GM04504 (cell line): ENCODE measurements at regions not wholly inside any gene's neighbourhood (a gene's known extent, or its start where the extent isn't known, plus 50 kb on each side); places are given as distances from the start of the nearest gene placed in this dataset.
A peak's percentile ranks its signal among the peaks of the same experiment; 100 is the strongest.

ENCODE experiments used
- DNase-seq: peaks from one replicate; pipeline ENCODE4 v3.0.0-alpha.2; 2012; ENCODE audit warnings: low read depth

DNA sequence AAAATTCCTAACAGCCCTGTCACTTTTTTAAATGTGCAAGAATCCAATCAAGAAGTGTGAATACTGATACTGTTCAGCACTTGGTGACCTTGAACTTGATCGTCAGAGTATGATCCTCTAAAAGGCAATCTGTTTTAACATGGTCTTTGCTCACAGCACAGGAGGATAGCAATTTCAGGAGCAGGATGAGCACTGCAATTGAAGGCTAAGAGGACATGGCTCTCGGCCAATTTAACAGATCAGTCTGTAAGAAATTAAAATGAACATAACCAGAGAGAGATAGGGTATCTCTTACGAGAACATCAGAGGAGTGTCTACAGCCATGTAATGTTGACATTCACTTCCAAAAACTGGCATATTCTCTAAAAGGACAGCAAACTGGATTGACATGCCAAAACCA is 243.1 kb downstream of the LTN1 start:
- DNase-seq, result no peak

DNA sequence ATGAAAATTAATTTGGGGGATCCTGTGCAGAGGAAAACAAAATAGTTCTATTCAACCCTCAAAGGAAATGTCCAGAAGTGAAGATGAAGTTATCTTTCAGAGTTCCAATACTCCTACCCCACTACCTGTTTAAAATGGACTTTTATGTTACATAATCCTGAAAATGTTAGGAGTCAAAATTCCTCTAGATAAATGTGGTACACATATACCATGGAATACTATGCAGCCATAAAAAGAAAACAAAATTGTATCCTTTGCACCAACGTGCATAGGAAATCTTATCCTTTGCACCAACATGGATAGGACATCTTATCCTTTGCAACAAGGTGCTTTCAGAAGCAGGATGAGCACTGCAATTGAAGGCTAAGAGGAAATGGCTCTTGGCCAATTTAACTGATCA is 245.2 kb downstream of the LTN1 start:
- no peak for DNase-seq

- no peak for DNase-seq
Observed at GRCh38 chr21:28746166-28746565, 246.5 kb downstream of the LTN1 start.

GRCh38 chr21:28745131-28746016 is 247.3 kb downstream of the LTN1 start:
- peak; percentile 60 for DNase-seq

GRCh38 chr21:28743723-28744122 is 249.0 kb downstream of the LTN1 start:
- DNase-seq, result no peak

GRCh38 chr21:28742527-28742926 is 250.2 kb downstream of the LTN1 start:
- no peak for DNase-seq

DNA sequence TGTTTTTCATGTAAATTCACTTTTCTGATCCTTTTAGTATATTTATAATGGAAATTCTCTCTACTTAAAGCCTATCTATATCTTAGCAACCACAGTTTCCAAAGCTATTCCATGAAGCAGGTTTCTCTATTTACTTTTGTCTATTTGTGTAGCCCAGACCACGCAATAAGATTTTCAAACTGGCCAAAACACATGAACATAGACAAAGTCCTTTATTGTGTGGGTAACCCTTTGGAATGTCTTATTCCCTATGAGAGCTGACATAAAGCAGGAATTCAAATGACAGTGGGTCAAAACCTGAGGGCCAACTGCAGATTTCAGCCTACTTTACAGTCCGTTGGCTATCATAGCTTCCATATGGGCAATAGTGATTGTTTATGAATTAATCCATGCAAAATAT is 252.6 kb downstream of the LTN1 start:
- DNase-seq, result no peak

DNA sequence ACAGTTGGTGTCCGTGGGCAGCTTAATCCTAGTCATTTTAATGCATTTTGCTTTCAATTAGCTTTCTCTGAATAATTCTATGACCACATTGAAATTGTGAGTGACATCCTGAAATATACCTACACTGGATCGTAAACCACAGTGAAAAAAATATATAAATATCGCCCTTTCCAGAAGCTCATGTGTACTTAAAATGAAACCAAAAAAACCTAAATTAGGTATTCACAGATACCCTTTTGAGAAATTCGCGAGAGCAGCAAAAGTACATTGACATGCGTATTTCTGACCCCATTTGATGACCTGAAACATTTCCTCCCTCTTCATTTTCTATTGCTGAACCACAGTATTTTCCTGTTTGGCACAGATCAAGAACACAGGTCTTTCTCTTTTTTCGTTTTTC is 253.8 kb downstream of the LTN1 start:
- DNase-seq, result no peak

DNA sequence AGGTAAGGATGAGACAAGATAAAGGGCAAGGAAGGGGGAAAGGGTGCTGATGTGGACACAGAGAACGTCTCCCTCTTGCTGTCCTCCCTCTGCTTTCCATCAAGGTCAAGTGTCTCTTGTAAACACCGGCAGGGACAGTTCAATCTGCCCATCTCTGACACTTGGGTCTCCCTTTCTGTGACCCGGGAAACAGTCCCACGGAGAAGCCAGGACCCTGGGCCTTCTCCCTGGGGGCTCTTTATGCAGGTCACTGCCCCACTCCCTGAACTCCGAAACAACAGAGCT is 254.3 kb downstream of the LTN1 start:
- DNase-seq, result no peak

GRCh38 chr21:28737674-28738419 is 254.8 kb downstream of the LTN1 start:
- DNase-seq, result no peak

DNA sequence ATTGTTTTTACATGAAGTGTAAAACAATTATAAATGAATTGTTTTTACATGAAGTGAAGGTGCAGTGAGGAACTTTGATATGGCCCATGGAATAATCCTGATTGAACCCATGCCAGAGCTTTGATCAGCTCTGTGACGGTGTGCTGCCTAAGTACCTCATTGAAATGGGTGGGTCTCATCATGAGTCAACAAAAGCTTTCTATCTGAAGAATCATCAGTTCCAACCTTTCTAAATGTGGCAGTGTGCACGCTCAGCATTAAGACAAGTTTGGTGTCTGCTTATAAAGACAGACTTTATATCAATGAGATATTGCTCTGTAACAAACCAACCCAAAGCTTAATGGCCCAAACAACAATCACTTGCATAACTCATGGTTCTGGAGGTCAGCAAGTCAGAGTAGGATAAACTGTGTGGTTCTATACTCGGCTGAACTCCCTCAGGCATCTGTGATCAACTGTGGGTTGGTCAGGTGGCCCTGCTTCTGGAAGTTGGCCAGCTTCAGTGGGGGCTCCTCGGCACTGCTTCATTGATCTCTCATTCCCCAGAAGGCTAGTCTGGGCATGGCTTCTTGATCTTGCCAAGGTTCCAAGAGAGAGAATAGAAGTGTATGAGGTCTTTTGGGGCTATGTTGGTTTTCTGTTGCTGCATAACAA is 258.0 kb downstream of the LTN1 start:
- no peak for DNase-seq

DNA sequence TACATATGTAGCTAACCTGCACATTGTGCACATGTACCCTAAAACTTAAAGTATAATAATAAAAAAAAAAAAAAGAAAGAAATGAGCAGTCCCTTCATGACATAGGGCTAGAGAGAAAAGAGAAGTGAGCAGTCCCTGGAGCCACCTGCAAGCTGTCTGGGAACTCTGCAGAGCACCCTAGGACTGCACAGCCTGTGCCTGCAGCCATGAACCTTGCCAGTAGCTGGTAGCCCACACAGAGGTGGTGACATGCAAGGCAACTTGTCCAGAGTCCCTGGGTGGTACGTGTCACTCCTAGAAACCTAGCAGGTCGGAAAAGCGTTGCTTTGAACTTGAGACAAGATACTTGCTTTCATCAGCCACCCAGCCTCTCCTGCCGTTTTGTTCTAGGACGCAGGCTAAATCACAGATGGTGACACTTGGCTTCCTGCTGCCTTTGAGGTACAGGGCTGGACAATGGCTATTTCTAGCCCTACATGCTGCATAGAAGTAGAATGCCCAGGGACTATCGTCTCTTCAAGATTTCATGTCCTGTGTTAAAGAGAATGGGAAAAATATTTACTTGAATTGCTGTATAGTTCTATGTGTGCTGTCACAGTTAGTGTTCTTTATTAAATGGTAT is 260.9 kb downstream of the LTN1 start:
- no peak for DNase-seq

DNA sequence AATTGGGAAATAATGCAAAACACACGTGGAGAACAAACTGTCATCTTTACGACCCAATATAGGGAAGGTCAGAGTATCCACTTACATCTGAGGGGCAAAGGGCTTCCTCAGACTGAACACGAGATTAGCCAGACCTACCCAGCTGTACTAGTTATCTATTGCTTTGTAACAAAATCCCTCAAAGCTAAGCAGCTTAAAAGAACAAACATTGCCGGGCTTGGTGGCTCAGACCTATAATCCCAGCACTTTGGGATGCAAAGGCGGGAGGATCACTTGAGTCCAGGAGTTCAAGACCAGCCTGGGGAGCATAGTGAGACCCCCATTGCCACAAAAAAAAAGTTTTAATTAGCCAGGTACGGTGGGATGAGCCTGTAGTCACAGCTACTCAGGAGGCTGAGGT is 262.8 kb downstream of the LTN1 start:
- DNase-seq, result no peak

GRCh38 chr21:28727809-28728208 is 264.9 kb downstream of the LTN1 start:
- DNase-seq, result no peak

DNA sequence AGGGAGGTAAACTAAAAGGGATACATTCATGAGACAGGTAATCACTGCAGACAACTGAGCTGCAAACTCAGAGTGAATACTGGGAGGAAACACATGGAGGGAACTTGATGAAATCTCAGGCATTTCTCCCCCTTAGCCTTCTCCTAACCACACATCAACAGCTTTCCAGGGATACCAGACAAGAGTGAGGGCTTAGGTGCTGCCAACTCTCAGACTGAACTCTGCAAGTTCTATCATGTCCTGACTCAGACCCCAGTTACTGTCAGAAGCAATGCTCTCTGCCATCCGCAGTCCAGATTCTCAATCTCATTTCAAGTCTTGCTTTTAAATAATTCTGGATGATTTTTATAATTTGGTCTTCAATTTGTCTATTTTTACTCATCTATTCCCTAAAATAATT is 267.3 kb downstream of the LTN1 start:
- DNase-seq, result no peak

GRCh38 chr21:28723646-28724045 is 269.0 kb downstream of the LTN1 start:
- no peak for DNase-seq

DNA sequence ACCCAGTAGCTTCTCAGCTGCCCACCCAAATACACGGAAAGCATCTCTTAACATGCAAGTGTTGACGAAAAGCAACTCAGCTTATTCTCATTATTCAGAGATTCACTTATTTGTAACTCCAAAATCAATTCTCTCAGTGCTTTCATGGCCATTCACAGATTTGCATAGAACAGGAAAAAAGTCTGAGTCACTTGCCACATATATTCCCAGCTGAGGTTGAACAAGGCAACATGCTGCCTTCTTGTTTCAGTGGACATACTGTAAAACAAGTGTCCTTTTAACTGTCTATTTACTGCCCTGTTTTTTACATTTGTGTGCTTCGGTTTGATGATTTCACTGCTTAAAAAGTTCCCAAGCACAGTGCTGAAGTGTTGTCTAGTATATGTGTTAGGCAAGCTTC is 273.0 kb downstream of the LTN1 start:
- no peak for DNase-seq

DNA sequence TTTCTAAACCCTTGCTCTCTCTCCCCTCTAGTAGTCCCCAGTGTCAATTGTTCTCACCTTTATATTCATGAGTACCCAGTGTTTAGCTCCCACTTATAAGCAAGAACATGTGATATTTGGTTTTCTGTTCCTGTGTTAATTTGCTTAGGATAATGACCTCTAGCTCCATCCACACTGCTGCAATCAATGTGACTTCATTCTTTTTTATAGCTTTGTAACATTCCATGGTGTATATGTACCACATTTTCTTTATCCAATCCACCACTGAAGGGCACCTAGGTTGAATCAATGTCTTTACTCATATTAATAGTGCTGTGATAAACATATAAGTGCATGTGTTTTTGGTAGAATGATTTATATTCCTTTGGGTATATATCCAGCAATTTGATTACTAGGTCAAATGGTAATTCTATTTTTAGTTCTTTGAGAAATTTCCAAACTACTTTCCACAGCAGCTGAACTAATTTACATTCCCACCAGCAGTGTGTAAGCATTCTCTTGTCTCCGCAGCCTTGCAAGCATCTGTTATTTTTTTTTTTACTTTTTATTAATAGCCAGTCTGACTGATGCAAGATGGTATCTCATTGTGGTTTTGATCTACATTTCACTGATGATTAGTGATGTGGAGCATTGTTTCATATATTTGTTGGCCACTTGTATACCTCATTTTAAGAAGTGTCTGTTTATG is 277.8 kb downstream of the LTN1 start:
- peak; percentile 63 for DNase-seq

- no peak for DNase-seq
Observed at GRCh38 chr21:28712411-28712810, 280.3 kb downstream of the LTN1 start.

- no peak for DNase-seq
Observed at GRCh38 chr21:28705616-28706015, 287.1 kb downstream of the LTN1 start.

DNA sequence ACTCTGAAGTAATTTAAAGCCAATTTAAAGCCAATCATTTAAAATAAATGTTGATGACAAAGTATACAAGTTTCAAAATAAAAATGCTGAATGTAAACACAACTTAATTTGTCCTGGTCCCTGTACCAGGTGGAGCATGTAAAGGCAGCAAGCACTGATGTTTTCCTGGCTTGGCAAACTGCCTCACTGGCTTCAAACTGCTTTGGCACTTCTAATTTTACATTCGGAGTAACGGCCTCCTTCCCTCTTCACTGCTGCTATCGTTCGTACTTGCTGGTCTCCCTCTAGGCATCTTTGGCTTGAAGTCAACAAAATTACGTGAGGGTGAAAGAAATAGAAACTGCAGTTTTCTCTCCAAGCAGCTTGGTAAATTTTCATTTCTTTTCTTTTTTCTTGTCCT is 287.9 kb downstream of the LTN1 start:
- DNase-seq, result no peak

DNA sequence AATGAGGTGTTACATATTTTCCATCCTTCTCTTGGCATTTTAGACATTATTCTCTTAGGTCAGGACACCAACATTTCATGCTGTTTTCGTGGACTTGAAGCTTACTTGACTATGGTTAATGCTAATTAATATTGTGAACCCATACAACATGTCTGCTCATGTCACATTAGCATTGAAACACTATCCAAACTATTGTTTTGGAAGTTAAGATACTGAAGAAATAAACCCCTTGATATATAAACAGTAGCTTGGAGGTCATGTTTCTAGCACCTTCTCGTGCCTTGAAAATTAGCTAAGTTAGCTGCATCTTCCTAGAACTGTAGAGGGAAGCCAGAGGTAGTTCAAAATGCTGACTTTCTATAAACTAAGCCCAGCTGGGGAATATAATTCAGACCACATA is 288.8 kb downstream of the LTN1 start:
- no peak for DNase-seq
